PC-9 (cell line): ENCODE measurements at regions not wholly inside any gene's neighbourhood (a gene's known extent, or its start where the extent isn't known, plus 50 kb on each side); places are given as distances from the start of the nearest gene placed in this dataset.

ENCODE experiments used
- BruUV-seq: library from RNA; stranded (reverse); fragments of 400-500 nt; replicated peaks from 2 replicates; lab custom pipeline; 2021; lab: Mats Ljungman, UMichigan
- CTCF ChIA-PET: fragments of 300-600 bp; sonication (Branson Sonifier 250); formaldehyde crosslinking; loops from one replicate; lab custom pipeline; 2022; ENCODE audit warnings: antibody characterized with exemption; lab: Charles Lee
- POLR2A ChIA-PET: fragments of 300-600 bp; sonication (Branson Sonifier 250); formaldehyde crosslinking; loops from one replicate; lab custom pipeline; 2022; ENCODE audit warnings: antibody characterized with exemption; ENCODE audit not compliant: unreplicated experiment; lab: Charles Lee
- DNase-seq, 2 experiments: peaks; one replicate each; pipeline versions ENCODE4 v3.0.0 to v3.0.0-alpha.2; 2015 to 2022; ENCODE audit warnings: mixed read lengths in 1 of 2
- H2AFZ ChIP-seq: fragments of 200-600 bp; sonication (generic); 2 replicates; pipeline ENCODE4 v1.8.1; 2017; ENCODE audit warnings: antibody characterized with exemption
- H3F3A ChIP-seq: fragments of 200-600 bp; sonication (generic); 2 replicates; pipeline ENCODE4 v1.8.1; 2017; ENCODE audit warnings: antibody characterized with exemption, mild to moderate bottlenecking, low read depth; ENCODE audit not compliant: insufficient read depth
- H3K27ac ChIP-seq: fragments of 200-600 bp; sonication (generic); 2 replicates; pipeline ENCODE4 v1.6.1; 2016; ENCODE audit warnings: mixed run types
- H3K27me3 ChIP-seq: fragments of 200-600 bp; sonication (generic); 2 replicates; pipeline ENCODE4 v1.6.1; 2016; ENCODE audit warnings: low read depth, mixed run types; ENCODE audit not compliant: insufficient read depth
- H3K36me3 ChIP-seq: fragments of 200-600 bp; sonication (generic); 2 replicates; pipeline ENCODE4 v1.6.1; 2016; ENCODE audit warnings: low read depth, mixed run types
- H3K4me1 ChIP-seq: fragments of 200-600 bp; sonication (generic); replicated peaks from 2 replicates; pipeline ENCODE4 v1.6.1; 2016; ENCODE audit warnings: mixed run types; ENCODE audit not compliant: insufficient read depth
- H3K4me2 ChIP-seq: fragments of 200-600 bp; sonication (generic); 2 replicates; pipeline ENCODE4 v1.6.1; 2017; ENCODE audit warnings: mixed run types
- H3K4me3 ChIP-seq: fragments of 200-600 bp; sonication (generic); 2 replicates; pipeline ENCODE4 v1.6.1; 2016; ENCODE audit warnings: mixed run types
- H3K79me2 ChIP-seq: fragments of 200-600 bp; sonication (generic); 2 replicates; pipeline ENCODE4 v1.6.1; 2017; ENCODE audit warnings: low read depth, mixed run types
- H3K9me2 ChIP-seq: fragments of 200-600 bp; sonication (generic); 2 replicates; pipeline ENCODE4 v1.8.1; 2017; ENCODE audit warnings: mild to moderate bottlenecking; ENCODE audit not compliant: insufficient read depth
- H3K9me3 ChIP-seq: fragments of 200-600 bp; sonication (generic); 2 replicates; pipeline ENCODE4 v1.8.1; 2016; ENCODE audit warnings: low read depth; ENCODE audit not compliant: insufficient read depth
- H4K20me1 ChIP-seq: fragments of 200-600 bp; sonication (generic); 2 replicates; pipeline ENCODE4 v1.8.1; 2017; ENCODE audit not compliant: insufficient read depth
- CTCF ChIP-seq: fragments of 200-600 bp; sonication (generic); conservative IDR thresholded peaks from 2 replicates; pipeline ENCODE4 v1.6.1; 2017; ENCODE audit warnings: mixed run types, antibody characterized with exemption, mild to moderate bottlenecking, moderate library complexity
- EZH2 ChIP-seq: fragments of 200-600 bp; sonication (generic); IDR thresholded peaks from 2 replicates; pipeline ENCODE4 v1.8.0; 2017; ENCODE audit warnings: antibody characterized with exemption, low read depth
- intact Hi-C: fragments of 100-400 bp; cut with micrococcal nuclease; formaldehyde crosslinking; loops from one replicate; pipeline ENCODE4 v1.10.0; 2022; ENCODE audit not compliant: unreplicated experiment

GRCh38 chr2:16185801-16186272, 245.5 kb downstream of the MYCN start:
- no peak for TF ChIP-seq EZH2
- no peak for TF ChIP-seq CTCF
- ChIA-PET POLR2A (no interaction called here), CTCF (no interaction called here)
- Histone ChIP-seq H3K4me2 (no peak overlapping the region), H3F3A (no peaks in the 10 kb centered on the region), H3K9me2 (no peaks in the 10 kb centered on the region), H3K27ac (no peak overlapping the region), H3K79me2 (no peaks in the 10 kb centered on the region), H4K20me1 (no peaks in the 10 kb centered on the region), H3K27me3 (peaks cover 95% of the 10 kb centered on the region), H2AFZ (no peak overlapping the region), H3K4me1 (no peaks in the 10 kb centered on the region), H3K9me3 (no peaks in the 10 kb centered on the region), H3K36me3 (no peaks in the 10 kb centered on the region), H3K4me3 (no peak overlapping the region)
- DNase-seq: no peak
- no TSS peak for BruUV-seq
- intact Hi-C loops: no loop called here

GRCh38 chr2:16184945-16185660, 244.8 kb downstream of the MYCN start:
- ChIA-PET POLR2A (no interaction called here), CTCF (no interaction called here)
- TF ChIP-seq EZH2 (no peak), CTCF (no peak)
- intact Hi-C loops: no loop called here
- Histone ChIP-seq H3K4me1 (no peaks in the 10 kb centered on the region), H3K79me2 (no peaks in the 10 kb centered on the region), H3K4me2 (no peak overlapping the region), H3K9me3 (no peaks in the 10 kb centered on the region), H3K4me3 (no peak overlapping the region), H2AFZ (no peak overlapping the region), H3K27ac (no peak overlapping the region), H3K27me3 (peaks cover 95% of the 10 kb centered on the region), H4K20me1 (no peaks in the 10 kb centered on the region), H3K9me2 (no peaks in the 10 kb centered on the region), H3K36me3 (no peaks in the 10 kb centered on the region), H3F3A (no peaks in the 10 kb centered on the region)
- BruUV-seq: no TSS peak
- DNase-seq: no peak

GRCh38 chr2:16184341-16184890, 244.1 kb downstream of the MYCN start:
- CTCF ChIA-PET: no interaction called here

More at GRCh38 chr2:16184341-16184890, 244.1 kb downstream of the MYCN start:
- Histone ChIP-seq H4K20me1 (no peaks in the 10 kb centered on the region), H3K36me3 (no peaks in the 10 kb centered on the region), H3K4me3 (no peak overlapping the region), H3K4me2 (no peak overlapping the region), H3K9me2 (no peaks in the 10 kb centered on the region), H2AFZ (no peak overlapping the region), H3K9me3 (no peaks in the 10 kb centered on the region), H3K27me3 (peaks cover 95% of the 10 kb centered on the region), H3K27ac (no peak overlapping the region), H3F3A (no peaks in the 10 kb centered on the region), H3K4me1 (no peaks in the 10 kb centered on the region), H3K79me2 (no peaks in the 10 kb centered on the region)
- TF ChIP-seq EZH2 (no peak), CTCF (no peak)
- intact Hi-C loops: no loop called here
- DNase-seq: no peak
- POLR2A ChIA-PET: no interaction called here
- no TSS peak for BruUV-seq
